ENCODE measurements at regions not wholly inside any gene's neighbourhood (a gene's known extent, or its start where the extent isn't known, plus 50 kb on each side); places are given as distances from the start of the nearest gene placed in this dataset.
"Not testable (repeated sequence)": the region's sequence is repeated elsewhere in the genome, so short reads cannot be mapped to it uniquely, and the experiment has no call there.

- DNase-seq, result no peak
Observed at GRCh38 chr10:100642295-100642994, 102.9 kb upstream of the PAX2 start.

DNA sequence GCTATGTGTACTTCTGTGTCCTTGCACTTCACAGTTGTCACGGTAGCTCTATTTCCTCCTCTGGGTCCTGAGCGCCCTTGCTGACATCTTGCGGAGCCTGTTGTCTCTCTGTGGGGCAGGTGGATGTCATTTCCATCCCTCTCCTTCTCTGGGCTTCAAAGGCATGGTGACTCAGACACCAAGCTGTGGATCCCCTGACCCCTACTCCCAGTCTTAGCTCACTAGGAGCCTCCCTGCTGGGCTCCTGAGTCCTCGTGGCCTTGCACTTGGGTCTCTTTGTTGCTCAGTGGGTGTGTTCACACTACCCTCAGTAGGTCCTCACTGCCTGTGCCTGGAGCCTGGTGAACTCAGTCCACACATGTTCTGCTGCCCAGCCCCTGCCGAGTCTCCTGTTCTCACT is 100.3 kb upstream of the PAX2 start:
- no peak for DNase-seq

DNA sequence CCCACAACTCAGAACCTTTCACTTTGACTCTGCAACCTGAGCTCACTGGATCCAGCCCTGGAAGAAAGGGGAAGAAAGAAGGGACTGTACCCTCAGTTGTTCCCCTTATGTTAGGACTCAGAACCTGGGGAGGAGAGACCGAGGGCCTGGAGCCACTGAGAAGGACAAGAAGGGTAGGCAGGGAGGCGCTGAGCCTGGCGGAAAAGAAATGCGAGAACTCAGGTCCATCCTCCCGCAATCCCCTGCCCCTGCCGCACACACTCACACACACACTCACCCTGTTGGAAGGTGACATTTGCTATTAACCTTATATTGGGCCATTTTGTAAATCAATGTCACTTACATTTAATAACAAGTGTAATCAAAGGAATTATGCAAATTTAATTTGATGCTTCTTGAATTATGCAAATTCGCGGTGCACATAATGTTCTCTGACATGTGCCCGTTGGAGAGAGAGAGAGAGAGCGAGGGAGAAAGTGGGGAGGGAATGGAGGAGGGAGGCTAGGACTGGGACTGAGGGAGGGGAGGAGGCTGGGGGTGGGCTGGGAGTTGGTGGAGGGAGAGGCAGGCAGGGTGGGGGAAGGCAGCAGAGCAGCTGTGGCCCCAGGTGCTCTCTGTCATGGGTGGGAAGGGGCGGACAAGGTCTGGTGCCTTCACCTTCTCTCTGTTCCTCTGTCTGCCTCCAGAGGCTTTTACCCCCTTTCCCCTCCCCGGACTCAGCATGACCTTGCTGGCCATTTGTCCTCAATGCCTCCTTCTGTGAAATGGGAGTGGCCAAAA is 99.6 kb upstream of the PAX2 start:
- DNase-seq, result no peak

GRCh38 chr10:100647928-100648327 is 97.5 kb upstream of the PAX2 start:
- no peak for DNase-seq

- DNase-seq, result no peak
Observed at GRCh38 chr10:100650693-100651092, 94.7 kb upstream of the PAX2 start.

GRCh38 chr10:100651099-100651498 is 94.3 kb upstream of the PAX2 start:
- DNase-seq, result not testable (repeated sequence)

DNA sequence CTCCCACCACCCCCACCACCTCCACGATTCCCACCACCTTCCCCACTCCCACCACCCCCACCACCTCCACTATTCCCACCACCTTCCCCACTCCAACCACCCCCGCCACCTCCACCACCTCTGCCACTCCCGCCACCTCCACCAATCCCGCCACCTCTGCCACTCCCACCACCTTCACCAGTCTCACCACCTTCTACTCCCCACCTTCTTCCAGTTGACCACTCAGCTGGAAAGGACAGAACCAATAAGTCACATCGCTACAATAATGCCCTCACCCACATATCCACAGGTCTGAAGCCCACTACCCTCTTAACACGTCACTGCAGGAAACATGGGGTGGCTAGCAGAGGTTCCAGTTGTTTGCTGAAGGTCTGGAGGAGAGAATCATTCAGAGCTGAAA is 93.5 kb upstream of the PAX2 start:
- no peak for DNase-seq

DNA sequence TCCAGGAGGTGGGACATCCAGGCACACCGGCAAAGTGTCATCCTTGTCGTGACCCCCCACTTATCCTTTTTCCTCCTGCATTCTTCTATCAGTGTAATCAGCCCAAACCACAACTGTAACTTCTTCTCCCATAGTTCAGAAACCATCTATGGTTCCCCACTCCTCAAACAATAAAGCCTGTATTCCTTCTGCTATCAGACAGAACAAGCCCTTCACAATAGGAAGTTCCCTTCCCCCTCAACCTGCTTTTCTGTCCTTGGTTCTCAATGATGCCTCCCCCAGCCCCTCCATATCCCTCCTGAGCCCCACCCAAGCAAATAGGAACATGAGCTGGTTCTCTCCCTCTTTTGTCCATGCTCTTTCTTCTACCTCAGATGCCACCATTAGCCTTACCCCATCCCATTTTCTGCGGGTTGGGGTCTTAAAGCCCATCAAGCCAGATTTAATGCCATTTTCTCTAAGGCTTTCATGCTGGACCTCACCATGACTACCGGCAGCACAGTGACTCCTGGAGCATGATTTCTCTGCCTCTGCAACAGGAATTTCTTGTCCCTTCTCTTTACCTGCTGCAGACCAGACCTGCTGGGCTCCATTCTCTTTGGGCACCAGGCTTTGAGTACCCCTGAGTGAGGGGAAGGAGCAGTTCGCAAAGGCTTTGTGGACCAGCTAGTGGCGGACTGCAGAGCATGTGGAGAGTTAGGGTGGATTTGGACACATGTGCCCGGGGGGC is 92.8 kb upstream of the PAX2 start:
- no peak for DNase-seq

DNA sequence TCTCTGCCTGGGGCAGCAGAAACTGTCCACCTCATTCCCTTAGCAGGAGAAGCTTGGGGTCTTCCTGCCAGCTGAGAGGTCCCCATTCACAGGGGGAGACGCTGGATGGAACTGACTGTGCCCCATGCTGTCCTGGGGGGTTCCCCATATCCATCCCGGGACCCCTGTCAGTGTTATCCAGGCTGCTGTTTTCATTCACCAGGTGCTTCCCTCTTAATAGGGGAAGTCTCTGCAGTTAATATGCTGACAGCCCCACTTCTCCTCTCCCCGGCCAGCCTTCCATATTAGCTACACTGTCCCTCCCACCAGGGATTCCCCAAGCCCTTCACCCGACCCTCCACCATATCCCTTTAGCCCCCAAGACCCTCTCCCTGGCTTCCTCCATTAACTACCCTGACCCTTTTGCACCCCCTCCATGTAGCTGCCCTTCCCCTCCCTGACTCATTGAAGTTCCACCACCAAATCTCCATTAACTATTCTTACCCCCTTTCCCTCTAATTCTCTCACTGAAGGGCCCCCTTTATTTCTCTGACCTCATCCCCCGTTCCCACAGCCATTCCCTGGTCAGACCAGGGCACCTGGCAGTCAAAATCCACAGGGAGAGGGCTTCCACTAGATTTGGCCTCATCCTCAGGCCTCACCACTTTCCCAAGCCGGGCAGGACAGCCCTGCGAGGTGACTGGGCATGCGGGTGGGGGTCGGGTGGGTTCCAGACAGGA is 92.0 kb upstream of the PAX2 start:
- DNase-seq, result no peak

- DNase-seq, result peak; percentile 27 to 43
Observed at GRCh38 chr10:100653957-100654781, 91.2 kb upstream of the PAX2 start.

DNA sequence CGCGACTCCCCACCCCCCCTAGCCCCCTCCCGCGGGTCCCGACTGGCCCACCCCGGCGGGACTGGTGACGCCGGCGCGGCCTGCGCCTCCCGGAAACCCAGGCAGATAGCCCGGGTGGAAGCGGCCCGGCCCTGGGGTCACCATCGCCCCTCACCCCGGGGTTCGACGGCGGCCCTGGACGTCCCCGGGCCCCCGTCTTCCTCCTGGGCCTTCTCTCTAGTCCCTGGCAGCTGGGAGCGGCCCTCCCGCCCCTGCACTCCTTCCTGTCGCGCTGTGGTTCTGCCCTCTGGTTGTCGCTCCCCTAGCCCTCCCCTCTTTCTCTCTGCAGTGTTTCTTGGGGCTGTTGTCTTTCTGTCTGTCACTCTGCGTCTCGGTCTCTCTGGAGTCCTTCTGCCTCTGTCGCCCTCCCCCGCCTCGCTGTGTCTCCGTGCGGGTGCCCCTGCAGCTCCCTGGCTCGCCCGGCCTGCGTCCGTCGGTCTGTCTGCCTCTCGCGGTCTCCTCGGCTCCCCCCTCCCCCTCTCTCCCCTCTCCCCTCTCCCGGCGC is 90.5 kb upstream of the PAX2 start:
- DNase-seq, result no peak

- DNase-seq, result no peak
Observed at GRCh38 chr10:100655326-100655759, 90.0 kb upstream of the PAX2 start.

DNA sequence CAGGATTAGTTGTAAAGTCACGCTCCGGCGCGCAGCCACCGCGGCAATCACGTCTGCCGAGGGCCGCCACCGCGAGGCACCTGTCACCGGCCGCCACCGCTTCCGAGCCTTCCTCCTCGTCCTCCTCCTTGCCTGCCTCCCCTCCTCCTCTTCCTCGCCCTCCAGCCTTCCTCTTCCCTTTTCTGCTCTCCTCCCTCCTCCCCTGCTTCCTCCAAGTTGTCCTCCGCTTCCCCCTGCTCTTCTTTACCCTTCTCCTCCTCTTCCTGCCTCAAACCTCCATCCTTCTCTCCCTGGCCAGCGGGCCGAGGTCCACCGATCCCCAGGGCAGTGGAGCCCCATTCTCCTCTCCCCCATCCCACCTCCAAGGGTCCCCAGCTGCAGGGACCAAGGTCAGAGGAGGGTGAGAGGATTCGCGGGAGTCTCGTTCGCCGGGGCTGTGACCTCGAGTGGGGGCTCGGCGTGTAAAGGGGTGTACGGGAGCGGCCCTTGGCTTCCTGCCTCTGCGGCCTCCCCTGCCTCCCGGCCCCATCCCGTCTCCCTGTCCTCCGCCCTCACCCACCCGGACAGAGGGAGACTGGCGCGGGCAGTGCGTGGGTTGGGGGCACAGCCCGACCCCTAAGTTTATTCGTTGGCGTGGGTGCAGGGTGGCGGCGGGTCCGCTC is 89.5 kb upstream of the PAX2 start:
- DNase-seq, result no peak

GRCh38 chr10:100656454-100656853 is 88.9 kb upstream of the PAX2 start:
- no peak for DNase-seq

GRCh38 chr10:100658269-100658668 is 87.1 kb upstream of the PAX2 start:
- no peak for DNase-seq

DNA sequence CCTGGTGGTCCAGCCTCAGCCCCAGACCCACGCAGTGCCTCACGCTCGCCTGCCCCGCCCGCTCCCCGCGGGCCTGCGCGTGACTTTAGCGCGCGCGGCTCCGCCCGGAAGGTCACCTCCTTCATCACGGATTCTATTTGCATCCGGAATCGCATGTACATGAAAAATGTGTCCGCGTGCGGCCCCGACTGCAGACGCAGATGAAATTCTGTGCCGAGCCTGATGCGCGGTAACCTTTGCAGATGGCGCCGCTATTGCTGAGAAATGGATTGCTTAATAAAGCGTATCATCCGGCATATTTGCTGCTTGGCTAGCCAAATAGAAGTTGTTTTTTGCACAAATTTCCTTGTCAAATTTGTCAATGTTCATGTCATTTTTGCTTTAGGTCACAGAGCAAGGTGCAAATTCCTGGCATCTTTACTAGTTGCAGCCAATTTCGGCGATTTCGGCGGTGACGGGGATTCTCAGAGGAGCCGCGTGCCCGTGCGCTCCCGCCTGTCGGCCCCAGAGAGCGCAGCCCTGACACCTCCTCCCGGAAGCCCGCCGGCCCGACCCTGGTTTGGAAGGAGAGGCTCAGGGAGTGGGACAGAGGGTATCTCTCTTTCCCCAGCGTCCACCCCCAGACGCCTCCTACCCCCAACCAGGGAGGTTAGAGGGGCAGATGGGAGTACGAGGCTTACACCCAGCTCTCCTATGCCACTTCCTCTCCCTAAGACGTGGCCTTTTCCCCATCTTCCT is 85.9 kb upstream of the PAX2 start:
- no peak for DNase-seq

GRCh38 chr10:100660365-100660764 is 85.0 kb upstream of the PAX2 start:
- DNase-seq, result no peak

DNA sequence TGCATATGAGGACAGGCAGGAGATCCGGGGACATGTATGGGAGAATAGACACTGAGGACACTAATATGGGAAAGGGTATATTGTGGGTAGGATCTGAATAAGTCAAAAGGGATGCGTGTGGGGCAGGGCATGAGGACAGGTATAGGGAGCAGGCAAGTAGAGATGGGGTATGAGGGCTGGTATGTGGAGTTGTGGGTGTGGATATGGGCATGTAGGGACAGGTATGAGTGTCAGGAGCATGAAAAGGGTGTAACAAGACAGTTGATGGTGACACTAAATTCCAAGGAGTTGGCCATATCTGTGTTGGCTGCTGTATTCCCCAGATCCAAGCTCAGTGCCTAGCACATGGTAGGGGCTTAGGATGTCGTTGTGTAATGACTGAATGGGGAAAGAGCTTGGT is 84.4 kb upstream of the PAX2 start:
- no peak for DNase-seq

DNA sequence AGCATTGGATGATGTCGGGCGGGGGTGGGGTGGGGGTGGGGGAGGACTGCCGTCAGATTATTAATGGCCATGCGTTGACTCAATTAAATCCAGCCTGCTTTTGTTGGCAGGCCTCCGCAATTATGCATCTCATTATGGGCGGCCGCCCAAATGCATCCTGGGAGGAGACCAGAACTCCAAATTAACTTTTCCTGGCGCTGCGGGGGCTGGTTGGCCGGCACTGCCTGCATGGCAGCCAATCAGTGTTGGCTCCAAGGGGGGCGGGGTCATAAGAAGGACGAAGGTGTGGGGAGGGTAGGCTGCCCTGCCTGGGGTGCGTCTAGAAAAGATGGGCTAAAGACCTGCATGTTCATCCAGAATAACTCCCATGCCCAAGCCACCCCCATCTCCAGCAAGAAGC is 83.9 kb upstream of the PAX2 start:
- no peak for DNase-seq

DNA sequence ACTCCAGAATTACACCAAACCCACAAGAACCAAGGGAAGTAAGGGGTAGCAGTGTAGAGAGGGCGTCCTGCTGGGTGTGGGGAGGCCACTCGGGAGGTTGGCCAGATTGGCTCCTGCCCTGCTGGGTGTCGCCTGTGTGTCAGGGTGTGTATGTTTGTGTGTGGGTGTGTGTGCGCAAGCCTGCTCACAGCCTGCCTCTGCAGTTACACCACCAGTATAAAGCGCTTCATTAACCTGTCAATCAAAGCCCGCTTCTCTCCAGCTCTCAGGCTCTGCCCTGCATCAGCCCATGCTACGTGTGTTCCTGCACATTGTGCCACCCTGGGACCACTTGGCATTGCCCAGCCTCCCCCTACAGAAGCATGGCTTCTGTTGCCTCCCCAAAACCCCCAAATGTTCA is 83.3 kb upstream of the PAX2 start:
- no peak for DNase-seq

Data from activated CD4-positive, alpha-beta T cell treated with anti-CD3 and anti-CD28 coated beads, Interleukin-2, amount 50 U/mL, for 4 hours (primary cell).